GM19438 (cell line): ENCODE measurements at regions not wholly inside any gene's neighbourhood (a gene's known extent, or its start where the extent isn't known, plus 50 kb on each side); places are given as distances from the start of the nearest gene placed in this dataset.

ENCODE experiments used
- ATAC-seq: cut with Tn5 transposase; IDR thresholded peaks from one replicate; pipeline ENCODE4 v1.9.1; 2021; ENCODE audit warnings: low read depth; ENCODE audit not compliant: unreplicated experiment

DNA sequence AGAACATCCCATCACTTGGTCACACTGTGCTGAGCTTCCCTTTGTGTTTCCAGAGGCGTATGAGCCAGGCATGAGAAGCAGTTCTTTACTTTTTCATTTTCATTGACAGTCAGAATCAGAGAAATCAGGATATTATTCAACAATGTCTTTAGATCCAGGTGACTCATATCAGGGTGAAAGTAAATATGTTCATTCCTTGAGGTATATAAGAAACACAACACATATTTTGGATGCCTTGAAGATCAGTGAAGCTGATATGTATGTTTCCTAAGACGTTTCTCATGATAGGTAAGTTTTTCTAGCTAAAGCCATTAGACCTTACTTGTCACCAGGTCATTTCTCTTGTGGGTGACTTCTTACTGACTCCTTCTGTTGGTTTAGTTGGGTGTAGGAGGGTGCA lies 505.6 kb downstream of the CDH26 start:
- no peak for ATAC-seq

DNA sequence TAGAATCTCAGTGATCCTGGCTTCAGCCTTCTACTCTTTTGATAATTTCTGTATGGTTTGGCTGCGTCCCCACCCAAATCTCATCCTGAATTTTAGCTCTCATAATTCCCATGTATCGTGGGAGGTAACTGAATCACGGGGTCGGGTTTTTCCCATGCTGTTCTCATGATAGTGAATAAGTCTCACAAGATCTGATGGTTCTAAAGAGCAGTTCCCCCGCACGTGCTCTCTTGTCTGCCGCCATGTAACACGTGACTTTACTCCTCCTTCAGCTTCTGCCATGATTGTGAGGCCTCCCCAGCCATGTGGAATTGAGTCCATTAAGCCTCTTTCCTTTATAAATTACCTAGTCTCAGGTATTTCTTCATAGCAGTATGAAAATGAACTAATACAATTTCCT lies 507.2 kb downstream of the CDH26 start:
- ATAC-seq, result no peak

DNA sequence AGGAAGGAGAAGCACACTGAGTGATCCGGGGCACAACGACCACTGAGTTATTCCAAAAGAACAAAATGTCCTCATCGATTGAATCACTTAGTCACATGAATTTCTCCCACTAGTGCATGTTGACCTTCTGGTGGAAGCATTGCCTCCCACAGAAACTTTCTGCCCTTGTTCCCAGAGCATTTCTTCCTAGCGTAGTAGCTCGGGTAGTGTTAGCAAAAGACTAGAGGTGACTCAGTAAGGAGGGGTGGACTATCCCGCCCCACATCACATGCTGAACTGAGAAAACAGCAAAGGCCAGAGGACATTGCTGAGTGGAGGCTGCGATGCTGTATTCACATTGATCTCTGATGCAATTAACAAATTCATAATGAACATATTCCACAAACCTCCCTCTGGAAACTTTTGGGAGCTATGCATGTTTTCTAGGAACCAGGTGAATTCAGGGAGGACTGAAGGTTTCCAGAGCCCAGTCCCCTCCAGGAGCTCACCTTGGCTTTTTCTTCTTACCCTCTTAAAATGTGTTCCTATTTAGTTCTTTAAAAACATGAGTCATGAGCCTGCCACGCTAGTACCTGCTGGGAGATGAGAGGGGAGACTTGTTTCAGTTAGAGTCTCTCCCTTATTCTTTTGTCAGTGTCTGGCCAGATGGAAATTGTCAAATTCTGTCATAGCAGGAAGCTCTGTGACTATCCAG lies 507.9 kb downstream of the CDH26 start:
- ATAC-seq, result no peak

DNA sequence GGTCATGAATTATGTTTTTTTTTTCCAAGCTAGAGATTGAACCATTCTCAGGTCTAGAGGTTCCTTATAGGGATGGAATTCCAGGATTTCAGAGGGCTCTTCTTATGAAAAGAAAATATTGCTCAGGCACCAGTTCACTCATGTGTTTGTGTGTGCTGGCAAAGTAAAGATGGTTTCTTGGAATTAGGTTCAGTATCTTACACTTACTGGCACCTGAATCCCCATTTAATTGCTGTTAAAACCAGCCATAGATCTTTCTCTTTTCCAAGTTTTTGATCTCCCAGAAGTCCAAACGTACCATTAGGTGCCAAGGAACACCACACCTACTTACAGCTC lies 508.4 kb downstream of the CDH26 start:
- ATAC-seq, result no peak

DNA sequence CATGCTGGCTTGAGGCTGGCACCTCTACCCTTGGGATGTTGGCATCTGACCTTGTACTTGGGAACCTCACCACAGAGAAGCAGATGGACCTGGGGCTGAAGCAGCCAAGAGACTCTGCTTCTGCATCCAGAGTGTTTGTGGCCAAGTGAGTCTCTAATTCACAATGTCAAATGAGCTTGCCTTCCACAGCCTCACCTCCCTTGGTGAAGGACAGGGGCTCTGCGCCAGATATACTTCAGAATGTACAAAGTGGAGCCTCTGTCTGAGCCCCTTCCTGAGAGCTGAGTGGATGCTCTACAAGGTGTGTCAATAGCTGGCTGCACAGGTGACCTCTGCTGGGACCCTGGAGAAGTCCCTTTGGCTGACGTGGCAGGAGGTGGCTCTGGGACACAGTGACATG lies 508.9 kb downstream of the CDH26 start:
- no peak for ATAC-seq

DNA sequence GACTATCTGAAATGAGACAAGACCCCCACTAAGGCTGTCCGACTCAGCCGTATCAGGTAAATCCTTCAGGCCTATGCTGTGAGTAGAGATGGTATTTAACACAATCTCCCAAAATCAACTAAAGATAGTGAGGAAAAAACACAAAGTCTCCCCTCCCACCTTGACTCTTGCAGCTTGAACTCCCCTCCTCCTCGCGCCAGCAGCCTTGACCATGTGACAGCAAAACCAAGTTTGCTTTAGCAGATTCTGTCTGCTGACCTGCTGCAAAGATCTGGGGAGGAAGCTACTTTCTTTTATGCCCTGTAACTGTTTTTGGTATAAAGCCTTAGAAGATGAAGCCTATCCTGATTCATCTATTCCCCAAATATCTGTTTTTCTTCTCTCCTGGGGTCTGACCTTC lies 509.5 kb downstream of the CDH26 start:
- ATAC-seq, result no peak

DNA sequence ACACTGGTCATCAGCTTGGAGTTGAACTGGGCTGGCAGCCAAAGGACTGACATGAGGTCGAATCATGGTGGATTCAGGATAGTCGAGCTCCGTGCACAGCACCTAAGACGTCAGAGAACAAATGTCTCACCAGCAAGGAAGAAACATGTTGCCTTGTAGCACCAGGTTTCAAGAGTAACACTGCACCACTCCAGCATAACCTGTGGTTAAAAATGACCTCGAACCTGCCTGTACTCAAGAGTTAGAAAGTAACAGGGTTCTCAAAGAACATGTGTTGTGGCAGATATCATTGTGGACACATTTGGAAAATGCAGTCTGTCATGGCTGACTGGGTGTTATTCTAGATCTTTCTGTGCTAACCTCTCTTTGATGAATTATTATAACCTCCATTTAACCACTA lies 511.6 kb downstream of the CDH26 start:
- ATAC-seq, result no peak

DNA sequence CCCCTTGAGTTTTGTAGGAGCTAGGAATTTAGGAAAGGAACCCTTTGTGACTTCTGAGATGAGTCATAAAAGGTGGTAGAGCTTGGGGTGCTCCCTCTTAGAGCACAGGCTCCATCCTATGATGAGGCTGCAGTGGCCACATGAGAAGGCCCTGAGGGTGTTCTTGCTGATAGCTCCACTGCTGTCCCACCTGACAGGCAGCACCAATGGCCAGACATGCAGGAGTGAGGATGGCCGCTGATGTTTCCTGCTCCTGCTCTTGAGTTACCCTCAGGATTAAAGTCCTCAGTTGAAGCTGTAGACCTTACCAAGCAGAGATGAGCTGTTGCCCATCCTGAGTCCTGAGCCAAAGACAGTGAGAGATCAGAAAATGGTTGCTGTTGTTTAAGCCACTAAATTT lies 512.1 kb downstream of the CDH26 start:
- no peak for ATAC-seq

DNA sequence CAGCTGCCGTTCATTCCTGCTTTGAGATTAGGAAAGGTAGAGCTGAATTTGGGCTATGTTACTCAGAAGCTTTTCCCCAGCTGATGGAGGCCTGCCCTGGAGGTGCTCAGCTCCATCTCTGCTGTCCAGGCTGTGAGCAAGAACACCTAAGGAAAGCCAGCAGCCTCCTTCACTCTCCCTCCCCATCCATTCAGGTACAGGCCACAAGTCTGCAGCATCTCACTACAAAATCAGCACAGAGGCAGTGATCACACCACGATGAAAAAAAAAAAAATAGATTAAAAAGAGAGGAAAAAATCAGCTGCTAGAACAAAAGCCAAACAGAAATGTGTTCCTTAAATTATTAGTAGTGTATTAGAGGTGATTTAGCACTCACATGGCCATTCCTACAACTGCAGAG lies 515.0 kb downstream of the CDH26 start:
- ATAC-seq, result no peak

DNA sequence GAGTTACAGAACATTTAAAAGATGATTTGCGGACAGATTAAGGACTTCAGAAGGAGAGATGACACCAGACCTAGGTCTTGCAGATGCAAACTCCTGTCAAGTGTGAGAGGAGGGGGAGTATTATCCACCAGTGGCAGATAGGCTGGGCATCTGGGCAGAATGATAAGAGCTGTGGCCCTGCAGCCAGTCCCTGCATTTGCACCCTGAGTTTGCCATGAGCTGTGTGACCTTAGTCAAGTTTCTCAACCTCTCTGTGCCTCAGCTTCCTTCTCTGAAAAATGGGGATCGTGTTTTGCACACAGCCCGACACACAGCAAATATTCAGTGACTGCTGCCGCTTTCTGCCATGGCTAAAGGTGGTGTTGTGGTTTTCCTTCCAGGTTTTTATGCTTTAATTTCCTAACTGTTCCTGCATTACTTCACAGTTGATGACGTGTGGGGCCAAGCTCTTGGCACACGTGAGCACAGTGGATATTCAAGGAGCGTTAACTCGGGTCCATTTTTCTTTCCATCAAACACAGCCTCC lies 516.2 kb downstream of the CDH26 start:
- no peak for ATAC-seq

DNA sequence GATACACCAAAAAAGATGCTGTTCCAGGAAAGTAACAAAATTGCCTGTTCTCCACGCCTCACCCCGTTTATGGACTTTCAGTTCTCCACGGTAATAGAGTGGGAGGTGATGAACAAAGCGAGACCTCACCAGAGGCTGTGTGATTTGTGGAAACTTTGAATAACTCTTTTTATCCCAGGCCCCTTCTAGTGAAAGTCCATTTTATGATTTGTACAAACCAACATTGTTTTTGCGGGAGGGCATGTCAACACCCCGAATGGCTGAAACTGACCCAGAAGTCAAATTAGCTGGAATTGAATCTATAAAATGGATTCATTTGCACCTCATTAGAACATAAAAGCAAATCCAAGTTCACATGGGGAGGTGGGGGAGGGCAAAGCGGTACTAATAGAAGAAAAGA lies 517.8 kb downstream of the CDH26 start:
- no peak for ATAC-seq

DNA sequence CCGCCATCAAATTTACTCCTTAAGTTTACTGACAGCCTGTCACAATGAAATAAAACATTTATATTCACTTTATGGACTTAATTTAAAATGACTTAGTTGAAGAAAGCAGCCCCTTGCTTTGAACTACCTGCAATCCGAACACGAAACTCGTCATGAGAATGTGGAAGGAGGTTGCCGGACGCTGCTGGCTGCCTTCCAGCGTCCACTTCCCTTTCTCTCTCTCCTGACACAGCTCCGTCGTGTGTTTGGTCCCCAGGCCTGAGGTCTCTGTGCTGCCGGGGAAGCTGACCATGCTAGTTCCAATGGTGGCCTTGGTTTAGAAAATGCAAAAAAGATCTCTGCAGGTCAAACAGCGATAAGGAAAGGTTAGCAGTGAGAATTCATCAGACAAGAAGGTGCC lies 519.7 kb downstream of the CDH26 start:
- no peak for ATAC-seq

DNA sequence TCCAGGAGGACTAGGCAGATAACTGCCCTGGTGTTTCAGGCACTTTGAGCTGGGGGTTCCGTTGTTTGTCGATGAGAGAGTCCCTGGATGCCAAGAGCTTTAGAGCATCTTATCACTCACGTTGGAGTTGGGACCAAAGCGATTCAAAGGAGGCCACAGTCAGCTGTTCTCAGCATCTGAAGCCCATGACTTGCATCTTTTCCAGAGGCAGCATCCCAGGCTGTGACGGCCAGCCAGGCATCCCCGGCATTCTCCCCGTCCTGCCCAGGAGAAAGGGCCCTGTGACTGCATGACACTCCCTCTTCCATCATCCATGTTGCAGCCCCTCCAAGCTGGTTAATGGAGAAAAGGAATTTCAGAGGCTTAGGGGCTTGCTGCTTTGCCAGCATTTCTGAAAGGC lies 520.3 kb downstream of the CDH26 start:
- no peak for ATAC-seq

DNA sequence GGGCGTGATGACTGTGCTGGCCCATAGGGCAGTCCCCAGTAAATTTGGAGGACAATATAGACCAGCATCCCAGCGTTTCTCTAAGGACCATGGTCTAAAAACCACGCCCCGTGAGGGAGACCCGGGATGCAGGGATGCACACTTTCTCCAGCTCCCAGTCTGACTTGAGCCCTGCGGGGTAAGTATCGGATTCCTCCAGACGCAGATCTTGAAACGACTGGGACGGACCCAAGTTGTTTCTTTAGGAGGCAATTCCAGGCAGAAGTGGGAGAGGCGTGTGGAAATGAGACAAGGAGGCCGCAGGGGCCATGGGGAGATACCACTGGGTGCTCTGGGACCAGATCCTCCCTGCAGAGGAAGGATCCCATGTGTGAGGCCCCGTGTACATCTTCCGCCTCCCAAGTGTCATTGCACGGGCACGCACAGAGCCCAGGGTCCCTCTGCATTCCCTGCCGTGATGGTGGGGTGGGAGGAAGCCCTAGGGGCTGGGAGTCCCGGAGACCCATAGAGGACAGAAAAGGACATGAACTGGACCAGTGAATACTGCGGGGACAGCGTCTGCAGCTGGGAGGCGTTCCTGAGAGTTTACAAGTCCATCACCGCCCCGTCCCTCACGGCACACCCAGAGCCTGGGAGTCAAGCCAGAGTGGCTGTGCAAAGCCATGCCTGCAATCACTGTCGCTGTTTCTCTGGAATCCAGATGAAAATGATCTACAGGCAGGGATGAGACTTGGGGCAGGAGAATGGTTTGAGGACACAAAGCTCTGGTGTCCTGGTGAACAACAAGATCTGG lies 522.9 kb downstream of the CDH26 start:
- ATAC-seq, result no peak

DNA sequence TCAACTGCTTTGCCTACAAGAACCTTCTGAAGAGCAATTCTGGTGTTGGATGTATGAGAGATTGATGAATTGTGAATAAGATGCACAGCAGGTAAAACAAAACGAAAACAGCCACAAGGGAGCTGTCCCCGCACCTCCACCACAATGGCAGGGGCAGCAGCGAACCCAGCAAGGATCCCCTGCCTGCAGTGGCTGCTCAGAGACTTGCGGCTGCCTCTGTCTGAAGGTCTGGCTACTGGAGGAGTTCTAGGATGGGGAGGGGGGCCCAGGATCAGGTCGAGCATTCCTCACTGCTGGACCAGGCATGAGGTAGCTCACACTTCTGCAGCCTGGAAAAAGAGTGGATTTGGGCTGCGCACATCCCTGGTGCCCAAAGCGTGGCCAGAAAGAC lies 523.5 kb downstream of the CDH26 start:
- ATAC-seq, result no peak

DNA sequence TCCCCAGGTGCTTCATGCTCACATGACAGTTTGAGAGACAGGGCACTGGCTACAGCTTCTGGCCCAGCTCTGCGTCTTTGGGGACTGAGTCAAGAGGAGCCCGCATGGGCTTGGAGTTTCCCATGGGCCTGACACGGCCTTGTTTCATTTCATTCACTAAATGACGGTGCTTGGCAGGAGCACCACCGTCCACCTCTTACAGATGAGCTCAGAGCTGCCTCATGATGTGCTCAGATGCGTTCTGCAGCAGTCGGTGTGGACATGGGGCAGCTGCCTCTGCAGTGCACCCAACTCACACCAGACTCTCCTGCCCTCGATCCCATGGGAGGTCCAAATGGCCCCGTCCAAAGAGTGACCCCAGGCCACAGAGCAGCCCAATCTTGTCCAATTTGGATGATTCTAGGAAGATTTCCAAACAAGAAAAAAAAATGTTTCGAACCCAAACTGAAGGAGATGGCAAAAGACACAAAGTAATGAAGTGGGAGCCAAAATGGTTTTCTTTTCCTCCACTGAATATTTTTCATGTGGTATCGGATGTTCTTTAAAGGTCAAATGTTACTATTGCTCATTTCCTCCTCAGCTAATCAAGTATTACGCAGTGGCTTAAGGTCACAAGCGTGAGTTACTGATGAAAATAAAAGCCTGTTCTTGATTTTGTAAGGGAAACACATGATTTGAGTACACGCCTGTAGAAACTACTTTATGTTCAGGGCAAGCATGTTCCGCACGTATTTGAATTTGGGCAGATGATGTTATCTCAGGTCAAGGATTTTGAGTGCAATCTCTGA lies 524.2 kb downstream of the CDH26 start:
- ATAC-seq, result no peak

DNA sequence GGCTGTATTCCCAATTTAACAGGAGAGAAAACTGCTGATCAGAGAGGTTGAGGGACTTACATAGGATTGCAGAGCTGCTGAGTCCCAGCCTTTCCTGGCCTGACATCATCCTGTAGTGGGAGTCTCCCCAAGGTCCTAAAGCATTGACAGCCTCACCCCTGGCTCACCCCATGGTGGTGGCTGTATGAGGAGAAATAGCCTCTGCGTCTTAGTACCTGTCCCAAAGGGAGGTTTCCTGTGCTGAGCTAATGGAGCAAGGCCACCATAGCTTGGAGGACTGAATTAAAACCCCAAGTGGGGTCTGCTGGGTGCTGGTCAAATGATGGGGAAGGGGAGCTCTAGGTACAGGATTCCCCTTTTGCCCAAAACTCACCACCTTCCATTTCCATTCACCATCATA lies 525.1 kb downstream of the CDH26 start:
- no peak for ATAC-seq

DNA sequence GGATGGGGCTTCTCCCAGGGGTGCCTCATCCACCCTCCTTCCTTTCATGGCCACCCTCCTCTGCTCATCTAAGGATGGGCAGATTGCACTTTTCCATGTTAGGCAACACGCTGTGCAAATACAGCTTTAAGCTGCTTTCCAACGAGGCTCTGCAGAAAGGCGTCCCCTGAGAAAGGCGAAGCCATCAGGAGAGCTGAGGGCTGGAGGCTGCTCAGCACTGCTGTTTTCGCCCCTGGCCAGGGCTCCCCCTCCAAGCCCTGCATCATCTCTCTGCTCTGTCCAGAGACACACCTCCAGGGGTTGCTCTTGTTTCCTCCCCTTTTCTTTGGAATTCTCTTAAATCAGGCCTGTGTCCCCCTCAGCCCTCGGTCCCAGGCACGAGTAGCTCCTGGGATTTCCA lies 526.1 kb downstream of the CDH26 start:
- ATAC-seq, result no peak

DNA sequence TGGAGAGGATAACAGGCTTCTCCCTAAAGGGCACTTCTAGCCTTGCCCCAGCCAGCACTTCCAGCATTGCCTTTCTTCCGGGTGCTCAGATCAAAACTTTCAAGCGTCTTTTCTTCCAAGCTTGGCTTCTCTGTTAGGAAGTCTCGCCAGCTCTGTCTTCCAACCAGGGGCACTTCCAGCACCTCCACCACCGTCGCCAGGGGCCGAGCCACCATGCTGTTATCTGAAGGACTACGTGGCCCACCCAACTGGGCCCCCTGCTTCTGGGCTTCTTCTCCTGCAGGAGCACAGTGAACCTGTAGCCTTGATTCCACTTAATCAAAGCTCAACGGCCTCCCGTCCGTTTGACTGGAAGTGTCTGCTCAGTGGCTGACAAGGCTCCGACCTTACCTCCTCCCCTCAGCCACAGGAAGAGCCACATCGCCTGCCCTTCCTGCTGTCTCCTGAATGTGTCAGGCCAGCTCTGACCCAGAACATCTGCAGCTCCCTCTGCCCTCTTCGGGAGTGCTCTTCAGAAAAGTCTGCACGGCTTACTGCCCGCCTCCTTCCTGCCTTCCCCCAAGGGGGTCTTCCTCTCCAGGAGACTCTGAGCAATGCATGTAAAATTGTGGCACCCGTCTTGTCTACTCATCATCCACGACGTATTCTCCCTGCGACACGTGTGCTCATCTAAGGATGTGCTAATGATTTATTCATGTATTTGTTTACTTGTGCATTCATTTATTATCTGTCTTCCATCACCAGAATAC lies 527.0 kb downstream of the CDH26 start:
- ATAC-seq, result no peak

DNA sequence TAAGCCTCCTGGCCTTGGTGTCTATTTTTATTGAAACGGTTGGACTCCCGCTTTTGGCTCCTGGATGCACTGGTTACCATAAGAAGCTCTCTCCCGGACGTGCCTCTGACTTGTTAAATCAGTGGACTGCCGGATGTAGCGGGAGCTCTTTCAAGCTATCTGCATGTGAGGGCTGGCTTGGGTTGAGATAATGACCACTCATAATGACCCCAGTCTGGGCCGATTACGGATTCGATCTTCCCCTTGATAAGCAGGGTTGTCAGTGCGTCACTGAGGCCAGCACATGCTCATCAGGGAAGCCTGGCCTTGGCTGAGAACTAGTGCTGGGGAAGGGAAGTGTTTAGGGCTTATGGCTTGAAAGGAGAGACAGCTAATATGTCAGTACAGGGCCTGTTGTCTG lies 528.1 kb downstream of the CDH26 start:
- no peak for ATAC-seq

DNA sequence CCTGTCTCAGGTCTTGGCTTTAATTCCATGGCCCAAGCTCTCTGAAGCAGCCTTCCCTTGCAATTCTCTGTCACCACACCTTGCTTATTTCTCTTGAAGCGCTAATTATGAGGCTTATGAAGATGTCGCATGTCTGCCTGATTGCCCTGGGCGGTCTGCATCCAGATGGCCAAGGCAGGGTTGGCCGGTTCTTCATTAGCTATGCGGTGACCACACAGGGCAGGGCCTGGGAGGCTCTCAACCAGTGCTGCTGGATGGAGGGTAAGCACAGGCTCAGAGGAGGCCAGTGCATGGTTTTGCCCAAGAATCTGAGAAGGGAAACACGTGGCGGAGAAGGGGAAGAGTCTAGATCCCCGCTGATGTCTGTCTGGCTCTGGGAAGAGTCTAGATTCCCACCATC lies 528.7 kb downstream of the CDH26 start:
- ATAC-seq, result no peak
